Right atrium auricular region (tissue), 2 donors: ENCODE measurements at regions not wholly inside any gene's neighbourhood (a gene's known extent, or its start where the extent isn't known, plus 50 kb on each side); places are given as distances from the start of the nearest gene placed in this dataset.

Experiments
- DNase-seq: peaks from one replicate; pipeline ENCODE4 v3.0.0-alpha.2; 2019; ENCODE audit warnings: low spot score
- H3K27ac ChIP-seq, 2 donors: fragments of 200-600 bp; sonication (generic); 1 replicate in 1 of 2; 2 replicates in 1 of 2; pipeline ENCODE4 v1.5.1; 2016 to 2019
- H3K27me3 ChIP-seq, 2 donors: fragments of 200-600 bp; sonication (generic); one replicate each; pipeline versions ENCODE4 v1.5.1 to v1.6.0; 2017 to 2019
- H3K36me3 ChIP-seq: fragments of 200-600 bp; sonication (generic); one replicate; pipeline ENCODE4 v1.5.1; 2016
- H3K4me1 ChIP-seq, 2 donors: fragments of 200-600 bp; sonication (generic); one replicate each; pipeline versions ENCODE4 v1.5.1 to v1.6.0; 2017 to 2019
- H3K4me3 ChIP-seq, 2 donors: fragments of 200-600 bp; sonication (generic); 1 replicate in 1 of 2; 2 replicates in 1 of 2; pipeline ENCODE4 v1.5.1; 2017 to 2019; ENCODE audit warnings: mild to moderate bottlenecking in 1 of 2, moderate library complexity in 1 of 2
- H3K9me3 ChIP-seq, 2 donors: fragments of 200-600 bp; sonication (generic); one replicate each; pipeline ENCODE4 v1.5.1; 2019
- CTCF ChIP-seq, 2 donors: fragments of 200-600 bp; sonication (generic); IDR thresholded peaks; one replicate each; pipeline ENCODE4 v1.5.1; 2019; ENCODE audit warnings: antibody characterized with exemption in 2 of 2

- Histone ChIP-seq H3K9me3 (no peaks in the 10 kb centered on the region), H3K4me1 (no peaks in the 10 kb centered on the region), H3K27me3 (no peaks in the 10 kb centered on the region), H3K27ac (no peak overlapping the region), H3K4me3 (no peak overlapping the region), H3K36me3 (no peaks in the 10 kb centered on the region)
- no peak for TF ChIP-seq CTCF (IDR thresholded peaks at IDR 0.05)
- DNase-seq: no peak
Measured at GRCh38 chr12:115885040-115885690, 392.3 kb downstream of the MED13L start.

GRCh38 chr12:115882936-115883335 lies 394.6 kb downstream of the MED13L start:
- Histone ChIP-seq H3K4me3 (no peak overlapping the region), H3K27ac (no peak overlapping the region), H3K36me3 (no peaks in the 10 kb centered on the region), H3K27me3 (no peaks in the 10 kb centered on the region), H3K4me1 (no peaks in the 10 kb centered on the region), H3K9me3 (no peaks in the 10 kb centered on the region)
- no peak for DNase-seq
- no peak for TF ChIP-seq CTCF (IDR thresholded peaks at IDR 0.05)

- no peak for TF ChIP-seq CTCF (IDR thresholded peaks at IDR 0.05)
- no peak overlapping the region for H3K27ac ChIP-seq
- DNase-seq: no peak
Measured at GRCh38 chr12:115880238-115880637, 397.3 kb downstream of the MED13L start.

GRCh38 chr12:115879354-115879753 lies 398.1 kb downstream of the MED13L start:
- DNase-seq: no peak
- Histone ChIP-seq H3K27ac (no peak overlapping the region), H3K9me3 (peaks cover 0 to 8% of the 10 kb centered on the region in 2 donors), H3K36me3 (no peaks in the 10 kb centered on the region), H3K4me3 (no peak overlapping the region), H3K27me3 (no peaks in the 10 kb centered on the region), H3K4me1 (no peaks in the 10 kb centered on the region)
- no peak for TF ChIP-seq CTCF (IDR thresholded peaks at IDR 0.05)

More at GRCh38 chr12:115880238-115880637, 397.3 kb downstream of the MED13L start:
- Histone ChIP-seq H3K4me1 (no peaks in the 10 kb centered on the region), H3K36me3 (no peaks in the 10 kb centered on the region), H3K27me3 (no peaks in the 10 kb centered on the region), H3K4me3 (no peak overlapping the region), H3K9me3 (peaks cover 0 to 8% of the 10 kb centered on the region in 2 donors)

GRCh38 chr12:115873451-115874082 lies 403.9 kb downstream of the MED13L start:
- TF ChIP-seq CTCF (IDR thresholded peaks at IDR 0.05): no peak
- no peak overlapping the region for H3K4me3 ChIP-seq
- no peaks in the 10 kb centered on the region for H3K27me3 ChIP-seq
- no peak for DNase-seq
- no peaks in the 10 kb centered on the region for H3K36me3 ChIP-seq
- no peak overlapping the region for H3K27ac ChIP-seq
- peaks cover 0 to 23% of the 10 kb centered on the region in 2 donors for H3K4me1 ChIP-seq
- H3K9me3 ChIP-seq: peaks cover 0 to 8% of the 10 kb centered on the region in 2 donors
